Caco-2 (cell line): ENCODE measurements at regions not wholly inside any gene's neighbourhood (a gene's known extent, or its start where the extent isn't known, plus 50 kb on each side); places are given as distances from the start of the nearest gene placed in this dataset.

Experiments
- BruUV-seq: library from RNA; stranded (reverse); fragments of 400-500 nt; replicated peaks from 2 replicates; lab custom pipeline; 2021; lab: Mats Ljungman, UMichigan
- CTCF ChIA-PET: fragments of 300-600 bp; sonication (Branson Sonifier 250); formaldehyde crosslinking; loops from one replicate; lab custom pipeline; 2022; ENCODE audit warnings: antibody characterized with exemption; lab: Charles Lee
- POLR2A ChIA-PET: fragments of 300-600 bp; sonication (Branson Sonifier 250); formaldehyde crosslinking; loops from one replicate; lab custom pipeline; 2022; ENCODE audit warnings: antibody characterized with exemption; lab: Charles Lee
- DNase-seq, 2 experiments: peaks; one replicate each; pipeline versions ENCODE4 v3.0.0 to v3.0.0-alpha.2; 2020 to 2022
- H3K27me3 ChIP-seq: replicated peaks from 2 replicates; pipeline ENCODE4 v1.6.0; 2011; ENCODE audit warnings: low read length; ENCODE audit not compliant: control insufficient read depth, insufficient read depth
- H3K36me3 ChIP-seq: 2 replicates; pipeline ENCODE4 v1.5.1; 2011; ENCODE audit warnings: low read length; ENCODE audit not compliant: control insufficient read depth, insufficient read depth
- H3K4me1 ChIP-seq: fragments of 250-450 bp; sonication (Bioruptor Pico); 2 replicates; pipeline ENCODE4 v1.5.1; 2020; ENCODE audit warnings: mild to moderate bottlenecking
- H3K4me3 ChIP-seq: 2 replicates; pipeline ENCODE4 v1.5.1; 2011; ENCODE audit warnings: low read depth, mild to moderate bottlenecking, control low read depth, low read length
- H3K9me3 ChIP-seq: fragments of 250-450 bp; sonication (Bioruptor Pico); 2 replicates; pipeline ENCODE4 v1.5.1; 2020; ENCODE audit warnings: mild to moderate bottlenecking, moderate library complexity
- H3K27ac Mint-ChIP-seq: one replicate; pipeline ENCODE4 v1.8.0; 2022; ENCODE audit warnings: mixed read lengths; ENCODE audit not compliant: unreplicated experiment
- H3K27me3 Mint-ChIP-seq: one replicate; pipeline ENCODE4 v1.8.0; 2022; ENCODE audit warnings: mixed read lengths; ENCODE audit not compliant: insufficient read depth, unreplicated experiment
- H3K36me3 Mint-ChIP-seq: one replicate; pipeline ENCODE4 v1.8.0; 2022; ENCODE audit warnings: mild to moderate bottlenecking, mixed read lengths; ENCODE audit not compliant: insufficient read depth, unreplicated experiment
- H3K4me1 Mint-ChIP-seq: one replicate; pipeline ENCODE4 v1.8.0; 2022; ENCODE audit warnings: low read depth, mixed read lengths; ENCODE audit not compliant: unreplicated experiment
- H3K4me3 Mint-ChIP-seq: one replicate; pipeline ENCODE4 v1.8.0; 2022; ENCODE audit warnings: mild to moderate bottlenecking, moderate library complexity, mixed read lengths; ENCODE audit not compliant: unreplicated experiment
- H3K9me3 Mint-ChIP-seq: one replicate; pipeline ENCODE4 v1.8.0; 2022; ENCODE audit warnings: mixed read lengths; ENCODE audit not compliant: unreplicated experiment
- intact Hi-C: fragments of 100-400 bp; cut with micrococcal nuclease; formaldehyde crosslinking; loops from one replicate; pipeline ENCODE4 v1.10.0; 2022; ENCODE audit not compliant: unreplicated experiment
- TF ChIP-seq, protein P1 (sequence below), 2 experiments: fragments of 200-600 bp in 1 of 2; IDR thresholded peaks; 1 replicate in 1 of 2; 2 replicates in 1 of 2; pipeline versions ENCODE4 v1.5.1 to v1.8.0; 2011 to 2022; ENCODE audit warnings: antibody characterized with exemption in 1 of 2, control low read depth in 1 of 2, inconsistent platforms in 1 of 2, low read depth in 1 of 2, low read length in 1 of 2, mild to moderate bottlenecking in 1 of 2, moderate library complexity in 1 of 2; ENCODE audit not compliant: insufficient read depth in 1 of 2, severe bottlenecking in 1 of 2, unreplicated experiment in 1 of 2

- DNase-seq: no peak
- Mint-ChIP-seq H3K36me3 (peaks cover under 1% of the 10 kb centered on the region), H3K27ac (no peak overlapping the region), H3K4me3 (no peak overlapping the region), H3K27me3 (no peaks in the 10 kb centered on the region), H3K4me1 (no peaks in the 10 kb centered on the region), H3K9me3 (no peaks in the 10 kb centered on the region)
- CTCF ChIA-PET: no interaction called here
- Histone ChIP-seq H3K27me3 (no peaks in the 10 kb centered on the region), H3K4me1 (no peaks in the 10 kb centered on the region), H3K4me3 (no peak overlapping the region), H3K9me3 (no peaks in the 10 kb centered on the region), H3K36me3 (no peaks in the 10 kb centered on the region)
- no TSS peak for BruUV-seq
- POLR2A ChIA-PET: no interaction called here
- TF ChIP-seq, protein P1, sequence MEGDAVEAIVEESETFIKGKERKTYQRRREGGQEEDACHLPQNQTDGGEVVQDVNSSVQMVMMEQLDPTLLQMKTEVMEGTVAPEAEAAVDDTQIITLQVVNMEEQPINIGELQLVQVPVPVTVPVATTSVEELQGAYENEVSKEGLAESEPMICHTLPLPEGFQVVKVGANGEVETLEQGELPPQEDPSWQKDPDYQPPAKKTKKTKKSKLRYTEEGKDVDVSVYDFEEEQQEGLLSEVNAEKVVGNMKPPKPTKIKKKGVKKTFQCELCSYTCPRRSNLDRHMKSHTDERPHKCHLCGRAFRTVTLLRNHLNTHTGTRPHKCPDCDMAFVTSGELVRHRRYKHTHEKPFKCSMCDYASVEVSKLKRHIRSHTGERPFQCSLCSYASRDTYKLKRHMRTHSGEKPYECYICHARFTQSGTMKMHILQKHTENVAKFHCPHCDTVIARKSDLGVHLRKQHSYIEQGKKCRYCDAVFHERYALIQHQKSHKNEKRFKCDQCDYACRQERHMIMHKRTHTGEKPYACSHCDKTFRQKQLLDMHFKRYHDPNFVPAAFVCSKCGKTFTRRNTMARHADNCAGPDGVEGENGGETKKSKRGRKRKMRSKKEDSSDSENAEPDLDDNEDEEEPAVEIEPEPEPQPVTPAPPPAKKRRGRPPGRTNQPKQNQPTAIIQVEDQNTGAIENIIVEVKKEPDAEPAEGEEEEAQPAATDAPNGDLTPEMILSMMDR (IDR thresholded peaks at IDR 0.05; ENCODE audit: insufficient read depth in 1 of 2, low read depth in 1 of 2, low read length in 1 of 2, severe bottlenecking in 1 of 2, unreplicated experiment in 1 of 2): no peak
- intact Hi-C loops: no loop called here
Measured at GRCh38 chr9:13608451-13608850, 329.0 kb upstream of the MPDZ start.

GRCh38 chr9:13607481-13608441 lies 328.3 kb upstream of the MPDZ start:
- TF ChIP-seq, protein P1 (IDR thresholded peaks at IDR 0.05; ENCODE audit: insufficient read depth in 1 of 2, low read depth in 1 of 2, low read length in 1 of 2, severe bottlenecking in 1 of 2, unreplicated experiment in 1 of 2): no peak
- DNase-seq: no peak
- Mint-ChIP-seq H3K4me1 (no peaks in the 10 kb centered on the region), H3K4me3 (no peak overlapping the region), H3K9me3 (no peaks in the 10 kb centered on the region), H3K27ac (no peak overlapping the region), H3K36me3 (no peaks in the 10 kb centered on the region), H3K27me3 (no peaks in the 10 kb centered on the region)
- no TSS peak for BruUV-seq
- Histone ChIP-seq H3K27me3 (no peaks in the 10 kb centered on the region), H3K36me3 (no peaks in the 10 kb centered on the region), H3K4me1 (no peaks in the 10 kb centered on the region), H3K9me3 (no peaks in the 10 kb centered on the region), H3K4me3 (no peak overlapping the region)
- intact Hi-C loops: no loop called here
- POLR2A ChIA-PET: no interaction called here
- CTCF ChIA-PET: no interaction called here

DNA sequence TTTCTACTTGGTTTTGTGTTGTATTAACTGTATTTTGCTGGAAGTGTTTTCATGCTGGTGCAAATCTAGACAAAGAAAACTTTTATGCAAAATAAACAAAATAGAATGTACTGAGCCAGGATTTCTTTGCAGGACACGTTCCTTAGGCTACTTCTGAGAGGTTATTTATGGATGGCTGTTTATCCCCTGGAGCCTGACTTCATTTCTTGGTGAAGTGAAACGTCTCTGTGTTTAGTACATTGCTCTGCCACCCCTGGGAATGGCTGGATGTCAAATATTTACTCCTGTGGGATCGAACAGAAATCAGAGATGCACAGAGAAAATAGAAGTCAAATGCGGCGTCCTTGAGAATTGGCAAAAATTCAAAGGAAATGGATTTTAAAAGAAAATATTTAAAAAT lies 327.1 kb upstream of the MPDZ start:
- ChIA-PET POLR2A (no interaction called here), CTCF (no interaction called here)
- no peaks in the 10 kb centered on the region for H3K4me1 ChIP-seq
- Mint-ChIP-seq H3K4me3 (no peak overlapping the region), H3K4me1 (no peaks in the 10 kb centered on the region), H3K9me3 (no peaks in the 10 kb centered on the region), H3K36me3 (no peaks in the 10 kb centered on the region), H3K27ac (no peak overlapping the region), H3K27me3 (no peaks in the 10 kb centered on the region)
- no peaks in the 10 kb centered on the region for H3K36me3 ChIP-seq
- no peak overlapping the region for H3K4me3 ChIP-seq
- no peaks in the 10 kb centered on the region for H3K9me3 ChIP-seq
- DNase-seq: no peak
- no peaks in the 10 kb centered on the region for H3K27me3 ChIP-seq
- TF ChIP-seq, protein P1 (IDR thresholded peaks at IDR 0.05; ENCODE audit: insufficient read depth in 1 of 2, low read depth in 1 of 2, low read length in 1 of 2, severe bottlenecking in 1 of 2, unreplicated experiment in 1 of 2): no peak
- intact Hi-C loops: no loop called here
- no TSS peak for BruUV-seq
